ENCODE measurements at regions not wholly inside any gene's neighbourhood (a gene's known extent, or its start where the extent isn't known, plus 50 kb on each side); places are given as distances from the start of the nearest gene placed in this dataset.

DNA sequence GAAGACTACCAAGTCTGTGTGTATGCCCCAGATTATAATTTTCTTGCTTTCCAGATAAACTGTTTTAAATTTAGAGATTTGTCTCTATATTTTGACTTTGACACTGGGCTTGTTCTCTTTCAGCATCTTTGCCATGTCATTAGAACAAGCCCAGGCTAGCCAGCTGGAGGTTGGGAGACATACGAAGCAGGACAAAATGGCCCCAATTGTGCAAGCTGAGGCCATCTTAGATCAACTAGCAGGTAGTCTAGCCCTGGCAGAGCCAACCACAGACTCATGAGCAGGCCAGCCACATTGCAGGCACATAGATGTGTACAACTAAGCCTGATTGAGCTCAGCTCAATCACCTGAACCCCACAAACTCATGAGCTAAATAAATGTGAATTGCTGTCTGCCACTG is 321.4 kb downstream of the ATP23 start:
- peaks cover 5% of the 10 kb centered on the region for H3K9me3 Mint-ChIP-seq
- DNase-seq (ENCODE audit: low spot score in 2 of 2, unreplicated experiment in 2 of 2): no peak
- no peaks in the 10 kb centered on the region for H3K36me3 Mint-ChIP-seq
- H3K4me3 Mint-ChIP-seq: no peak overlapping the region
- no peaks in the 10 kb centered on the region for H3K4me1 Mint-ChIP-seq
- TF ChIP-seq CTCF (IDR thresholded peaks at IDR 0.05; ENCODE audit: unreplicated experiment): no peak
- H3K27me3 Mint-ChIP-seq (ENCODE audit: low read depth): peaks cover 2% of the 10 kb centered on the region
- H3K27ac Mint-ChIP-seq: no peak overlapping the region

DNA sequence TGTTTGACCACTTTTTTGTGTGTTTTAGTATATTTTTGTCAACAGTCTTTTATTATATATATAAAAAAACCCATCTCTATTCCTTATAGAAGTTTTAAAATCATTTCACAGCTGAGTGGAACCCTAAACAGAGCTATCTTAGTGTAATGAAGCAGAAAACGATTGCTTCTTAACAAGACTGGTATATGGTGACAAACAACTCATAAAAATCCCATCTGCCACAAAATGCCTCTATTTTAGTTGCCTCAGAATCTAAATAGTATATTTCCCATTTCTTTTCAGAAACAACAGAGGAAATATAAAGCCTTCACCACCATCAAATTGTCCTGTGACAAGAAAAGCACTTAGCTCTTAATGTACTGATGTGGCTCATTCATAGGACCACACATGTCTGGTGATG is 322.4 kb downstream of the ATP23 start:
- H3K36me3 Mint-ChIP-seq: no peaks in the 10 kb centered on the region
- H3K9me3 Mint-ChIP-seq: peaks cover 5% of the 10 kb centered on the region
- no peak for DNase-seq (ENCODE audit: low spot score in 2 of 2, unreplicated experiment in 2 of 2)
- H3K27me3 Mint-ChIP-seq (ENCODE audit: low read depth): peaks cover 2% of the 10 kb centered on the region
- H3K4me1 Mint-ChIP-seq: peaks cover 3% of the 10 kb centered on the region
- no peak for TF ChIP-seq CTCF (IDR thresholded peaks at IDR 0.05; ENCODE audit: unreplicated experiment)
- no peak overlapping the region for H3K27ac Mint-ChIP-seq
- H3K4me3 Mint-ChIP-seq: no peak overlapping the region

GRCh38 chr12:58268069-58268468 is 326.7 kb downstream of the ATP23 start:
- no peak for DNase-seq (ENCODE audit: low spot score in 2 of 2, unreplicated experiment in 2 of 2)
- peaks cover 3% of the 10 kb centered on the region for H3K4me1 Mint-ChIP-seq
- no peak overlapping the region for H3K4me3 Mint-ChIP-seq
- peaks cover 5% of the 10 kb centered on the region for H3K9me3 Mint-ChIP-seq
- no peak overlapping the region for H3K27ac Mint-ChIP-seq
- no peaks in the 10 kb centered on the region for H3K36me3 Mint-ChIP-seq
- peaks cover 7% of the 10 kb centered on the region for H3K27me3 Mint-ChIP-seq (ENCODE audit: low read depth)
- no peak for TF ChIP-seq CTCF (IDR thresholded peaks at IDR 0.05; ENCODE audit: unreplicated experiment)

GRCh38 chr12:58269476-58269875 is 328.1 kb downstream of the ATP23 start:
- H3K27me3 Mint-ChIP-seq (ENCODE audit: low read depth): peaks cover 7% of the 10 kb centered on the region
- H3K27ac Mint-ChIP-seq: no peak overlapping the region
- no peaks in the 10 kb centered on the region for H3K36me3 Mint-ChIP-seq
- H3K9me3 Mint-ChIP-seq: peaks cover 7% of the 10 kb centered on the region
- TF ChIP-seq CTCF (IDR thresholded peaks at IDR 0.05; ENCODE audit: unreplicated experiment): no peak
- no peak overlapping the region for H3K4me3 Mint-ChIP-seq
- DNase-seq (ENCODE audit: low spot score in 2 of 2, unreplicated experiment in 2 of 2): no peak
- peaks cover 3% of the 10 kb centered on the region for H3K4me1 Mint-ChIP-seq

DNA sequence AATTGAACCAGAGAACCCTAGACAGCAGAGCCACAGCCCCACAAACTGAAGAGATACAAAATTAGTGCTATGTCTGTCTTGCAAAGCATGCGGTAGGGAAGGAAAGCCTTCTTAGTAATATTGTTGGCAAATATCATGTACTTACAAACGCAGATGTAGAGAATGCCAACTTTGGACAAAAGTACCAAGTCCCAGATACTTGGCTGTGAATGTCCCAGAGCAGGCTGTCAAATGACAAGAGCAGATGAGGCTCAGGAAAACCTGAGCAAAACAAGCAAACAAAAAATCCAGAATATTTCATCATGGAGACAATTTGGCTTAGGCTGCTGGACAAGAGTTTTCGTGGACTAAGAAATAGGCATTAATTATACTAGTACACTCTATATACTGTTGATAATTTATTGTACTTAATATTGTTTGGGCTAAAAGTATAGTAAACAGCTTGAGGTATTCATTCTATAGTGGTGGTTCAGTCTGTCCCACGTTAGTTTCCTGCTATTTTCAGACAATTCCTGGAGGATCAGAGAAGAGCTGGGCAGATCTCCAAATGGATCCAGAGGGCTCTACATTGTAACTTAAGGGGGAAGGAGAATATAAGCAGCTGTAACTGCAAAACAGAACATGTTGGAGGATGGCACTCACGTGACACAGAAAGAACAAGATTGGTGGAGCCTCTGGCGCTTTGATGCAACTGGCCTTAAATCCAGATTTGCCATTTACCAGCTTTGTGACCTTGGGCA is 329.8 kb downstream of the ATP23 start:
- peaks cover 3% of the 10 kb centered on the region for H3K4me1 Mint-ChIP-seq
- H3K27me3 Mint-ChIP-seq (ENCODE audit: low read depth): peaks cover 7% of the 10 kb centered on the region
- no peak overlapping the region for H3K4me3 Mint-ChIP-seq
- no peaks in the 10 kb centered on the region for H3K36me3 Mint-ChIP-seq
- no peak for DNase-seq (ENCODE audit: low spot score in 2 of 2, unreplicated experiment in 2 of 2)
- H3K9me3 Mint-ChIP-seq: peaks cover 12% of the 10 kb centered on the region
- TF ChIP-seq CTCF (IDR thresholded peaks at IDR 0.05; ENCODE audit: unreplicated experiment): no peak
- no peak overlapping the region for H3K27ac Mint-ChIP-seq
